Stimulated activated CD4-positive, alpha-beta T cell treated with anti-CD3 and anti-CD28 coated beads, Interleukin-2, amount 100 ng/mL, for 24 hours (primary cell): ENCODE measurements at regions not wholly inside any gene's neighbourhood (a gene's known extent, or its start where the extent isn't known, plus 50 kb on each side); places are given as distances from the start of the nearest gene placed in this dataset.
"Not testable (repeated sequence)": the region's sequence is repeated elsewhere in the genome, so short reads cannot be mapped to it uniquely, and the experiment has no call there.

Experiments
- DNase-seq, 2 donors: peaks; one replicate each; pipeline ENCODE4 v3.0.0-alpha.2; 2020

- not testable (repeated sequence) for DNase-seq
These were observed 83.2 kb downstream of the POTEB3 start for GRCh38 chr15:21357056-21357455.

GRCh38 chr15:21355944-21356343 lies 84.4 kb downstream of the POTEB3 start:
- DNase-seq = not testable (repeated sequence)

- not testable (repeated sequence) for DNase-seq
These were observed 85.7 kb downstream of the POTEB3 start for GRCh38 chr15:21354597-21354996.

GRCh38 chr15:21352670-21353318 lies 87.5 kb downstream of the POTEB3 start:
- not testable (repeated sequence) for DNase-seq

- DNase-seq = peak in 1 of 2 donors; percentile 9
These were observed 95.3 kb downstream of the POTEB3 start for GRCh38 chr15:21344960-21345359.

DNA sequence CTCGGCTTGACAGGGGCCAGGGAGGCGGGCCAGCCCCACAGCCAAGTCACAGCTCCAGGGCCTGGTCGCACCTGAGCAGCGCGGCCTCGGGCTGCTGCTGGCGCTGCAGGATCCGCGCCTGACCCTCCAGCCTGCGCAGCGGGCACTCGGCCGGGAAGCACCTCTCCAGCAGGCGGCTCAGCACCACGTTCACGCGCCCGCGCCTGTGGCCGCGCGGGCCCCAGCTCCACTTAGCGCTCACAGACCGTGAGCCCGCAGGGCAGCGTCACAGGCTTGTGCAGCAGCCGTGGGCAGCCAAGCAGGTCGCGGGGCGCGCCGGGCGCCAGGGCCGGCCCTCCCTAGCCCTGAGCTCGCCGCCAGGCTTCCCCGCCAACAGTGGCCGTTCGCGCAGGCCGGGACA lies 95.8 kb downstream of the POTEB3 start:
- not testable (repeated sequence) for DNase-seq

- not testable (repeated sequence) for DNase-seq
These were observed 103.3 kb downstream of the POTEB3 start for GRCh38 chr15:21337028-21337427.

DNA sequence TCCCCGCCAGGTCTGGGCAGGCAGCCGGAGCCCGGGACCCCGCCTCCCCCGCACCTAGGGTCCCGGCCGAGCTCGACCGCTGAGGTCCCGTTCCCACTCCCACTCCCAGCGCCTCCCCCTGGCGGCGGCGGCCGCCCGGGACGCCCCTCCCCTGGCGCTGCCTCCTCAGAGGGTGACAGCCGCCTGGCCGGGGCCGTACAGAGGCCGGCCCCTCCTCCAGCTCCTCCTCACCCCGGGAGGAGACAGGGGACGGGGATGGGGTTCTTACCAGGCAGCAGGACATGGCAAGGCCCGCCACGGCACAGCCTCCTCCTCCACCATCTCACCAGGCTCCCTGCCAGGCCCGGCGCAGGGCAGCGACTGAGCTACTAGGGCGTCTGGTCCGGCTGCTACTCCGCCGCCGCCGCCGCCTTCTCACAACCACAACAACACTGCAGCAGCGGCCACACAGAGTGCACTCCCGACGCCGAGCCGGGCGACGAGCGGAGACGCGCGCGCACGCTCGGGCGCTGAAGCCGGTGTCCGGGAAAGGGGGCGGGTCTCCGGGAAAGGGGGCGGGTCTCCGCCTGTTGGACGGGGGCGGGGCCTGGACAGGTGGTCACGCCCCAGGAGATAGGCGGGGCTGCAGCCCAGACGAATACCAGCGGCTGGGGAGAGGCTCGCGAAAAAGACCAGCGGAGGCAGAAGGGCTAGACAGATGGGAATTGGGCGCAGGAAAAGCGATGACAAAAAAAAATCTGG lies 115.4 kb downstream of the POTEB3 start:
- peak in 1 of 2 donors; percentile 65 for DNase-seq

- DNase-seq = not testable (repeated sequence)
These were observed 155.9 kb downstream of the POTEB3 start for GRCh38 chr15:21284353-21284752.

DNA sequence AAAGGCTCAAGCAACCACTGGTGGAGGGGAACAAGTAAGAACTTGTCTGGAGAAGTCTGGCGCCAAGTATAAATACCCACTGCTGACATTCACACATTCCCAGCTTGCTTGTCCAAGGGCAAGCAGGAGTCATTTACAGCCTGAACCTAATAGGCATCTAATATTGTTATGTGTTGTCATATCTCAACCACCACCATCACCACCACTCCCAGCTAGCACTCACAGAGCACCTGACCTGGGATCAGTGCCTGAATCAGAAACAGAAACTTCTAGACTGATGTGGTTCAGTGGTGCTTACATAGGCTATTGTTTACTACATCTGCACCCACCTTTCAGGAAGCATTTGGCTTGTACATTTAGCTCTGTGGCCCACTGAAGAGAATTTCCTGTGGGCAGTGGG lies 157.1 kb downstream of the POTEB3 start:
- DNase-seq = not testable (repeated sequence)

- not testable (repeated sequence) for DNase-seq
These were observed 160.0 kb downstream of the POTEB3 start for GRCh38 chr15:21280272-21280671.

DNA sequence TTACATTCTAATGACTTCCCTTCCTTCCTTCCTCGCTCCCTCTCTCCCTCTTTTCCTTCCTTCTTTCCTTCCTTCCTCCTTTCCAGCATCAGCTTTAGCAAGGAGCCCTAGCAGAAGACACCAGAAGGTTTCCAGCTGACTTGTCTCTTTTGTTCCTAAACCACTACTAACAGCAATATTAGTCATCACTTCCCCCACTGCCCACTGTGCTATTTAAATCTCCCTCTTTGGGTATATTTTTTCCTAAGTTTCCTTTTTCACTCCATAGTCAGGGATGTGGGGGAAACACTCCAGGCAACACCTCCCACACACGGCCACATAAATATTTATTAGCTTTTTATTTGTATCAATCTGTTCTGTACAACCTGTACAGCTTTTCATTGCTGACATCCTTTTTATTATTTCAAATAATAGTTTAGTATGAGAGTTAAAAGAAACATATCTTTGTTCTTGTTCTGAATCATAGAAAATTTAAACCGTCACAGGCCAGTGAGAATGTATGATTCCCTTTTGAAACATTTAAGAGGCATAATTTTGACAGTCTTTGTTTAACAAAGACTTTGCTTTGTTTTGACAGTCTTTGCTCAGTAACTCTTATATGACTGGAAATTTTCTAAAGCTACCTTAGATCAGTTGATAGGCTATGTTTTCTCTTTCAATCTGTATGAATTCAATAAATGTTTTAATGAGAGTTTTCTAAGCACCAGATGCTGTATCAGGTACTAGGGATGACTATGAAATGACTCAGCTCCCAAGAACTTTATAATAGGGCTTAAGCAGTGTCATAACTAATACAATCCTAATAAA lies 167.9 kb downstream of the POTEB3 start:
- not testable (repeated sequence) for DNase-seq

DNA sequence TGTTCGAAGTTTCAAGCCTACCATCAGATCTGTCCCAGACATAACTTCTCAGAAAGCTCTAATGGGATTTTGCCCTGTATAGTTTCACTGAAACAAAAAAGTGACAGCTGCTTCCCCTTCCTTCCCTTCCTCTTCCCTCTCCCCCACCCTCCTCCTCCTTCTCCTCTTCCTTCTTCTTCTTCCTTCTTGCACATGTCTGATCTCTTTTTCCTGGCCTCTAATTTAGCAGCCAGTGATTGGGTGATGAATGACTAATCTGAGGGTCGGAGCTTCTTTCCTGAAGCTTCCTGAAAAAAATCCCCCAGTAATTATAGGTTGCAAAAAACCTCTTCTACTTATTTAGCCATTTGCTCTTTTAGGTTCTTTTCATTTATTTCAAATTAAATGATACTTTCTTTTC lies 168.7 kb downstream of the POTEB3 start:
- no peak for DNase-seq

DNA sequence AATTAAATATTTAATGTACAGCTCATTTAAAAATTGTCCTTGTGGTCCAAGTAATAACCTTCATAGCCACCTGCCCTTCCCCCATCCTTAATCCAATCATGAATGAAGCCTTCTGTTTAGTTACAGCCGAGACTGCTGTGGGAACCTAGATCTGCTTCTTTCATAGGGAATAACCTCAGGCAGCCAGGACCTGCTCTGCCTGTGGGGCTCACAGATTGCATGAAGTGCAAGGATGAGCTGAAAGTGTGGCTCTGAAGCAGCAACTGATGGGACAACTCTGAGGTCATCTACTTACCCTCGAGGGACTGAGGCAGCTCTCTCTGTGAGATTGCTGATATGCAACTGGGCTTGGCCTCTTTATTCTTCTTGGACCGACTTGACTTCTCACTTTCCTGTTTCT lies 169.8 kb downstream of the POTEB3 start:
- no peak for DNase-seq

- not testable (repeated sequence) for DNase-seq
These were observed 170.6 kb downstream of the POTEB3 start for GRCh38 chr15:21269673-21270072.

DNA sequence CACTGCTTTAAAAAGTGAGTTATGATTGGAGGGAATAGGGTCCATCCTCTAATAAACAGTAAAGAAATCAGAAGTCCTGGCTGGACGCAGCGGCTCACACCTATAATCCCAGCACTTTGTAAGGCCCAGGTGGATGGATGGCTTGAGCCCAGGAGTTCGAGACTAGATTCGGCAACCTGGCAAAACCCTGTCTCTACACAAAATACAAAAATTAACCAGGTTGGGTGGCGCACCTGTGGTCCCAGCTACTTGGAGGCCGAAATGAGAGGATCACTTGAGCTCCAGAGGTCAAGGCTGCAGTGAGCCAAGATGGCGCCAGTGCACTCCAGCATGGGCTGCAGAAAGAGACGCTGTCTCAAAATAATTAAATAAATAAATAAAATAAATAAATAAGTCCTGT lies 171.2 kb downstream of the POTEB3 start:
- DNase-seq = no peak

DNA sequence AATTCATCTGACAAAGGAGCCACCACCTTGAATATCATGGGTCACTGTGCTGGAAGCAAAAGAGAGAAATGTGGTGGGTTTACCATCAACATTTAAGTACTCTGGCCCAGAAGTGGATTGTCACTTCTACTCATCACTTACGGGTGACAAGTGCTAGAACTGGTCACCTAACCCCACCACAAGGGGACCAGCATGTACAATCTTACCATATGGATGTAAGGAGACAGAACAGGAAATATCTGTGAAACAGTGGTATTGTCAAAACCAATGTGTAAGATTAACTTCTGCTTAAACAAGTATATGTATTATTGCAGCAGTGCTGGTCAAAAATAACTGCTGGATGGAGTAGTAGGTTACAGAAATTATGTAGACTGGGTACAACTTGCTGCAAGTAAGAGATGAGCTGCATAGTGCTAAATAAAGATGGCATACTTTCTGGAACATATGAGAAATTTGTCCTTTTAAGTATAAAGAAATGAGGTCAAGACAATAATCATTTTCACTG lies 171.8 kb downstream of the POTEB3 start:
- DNase-seq = no peak

DNA sequence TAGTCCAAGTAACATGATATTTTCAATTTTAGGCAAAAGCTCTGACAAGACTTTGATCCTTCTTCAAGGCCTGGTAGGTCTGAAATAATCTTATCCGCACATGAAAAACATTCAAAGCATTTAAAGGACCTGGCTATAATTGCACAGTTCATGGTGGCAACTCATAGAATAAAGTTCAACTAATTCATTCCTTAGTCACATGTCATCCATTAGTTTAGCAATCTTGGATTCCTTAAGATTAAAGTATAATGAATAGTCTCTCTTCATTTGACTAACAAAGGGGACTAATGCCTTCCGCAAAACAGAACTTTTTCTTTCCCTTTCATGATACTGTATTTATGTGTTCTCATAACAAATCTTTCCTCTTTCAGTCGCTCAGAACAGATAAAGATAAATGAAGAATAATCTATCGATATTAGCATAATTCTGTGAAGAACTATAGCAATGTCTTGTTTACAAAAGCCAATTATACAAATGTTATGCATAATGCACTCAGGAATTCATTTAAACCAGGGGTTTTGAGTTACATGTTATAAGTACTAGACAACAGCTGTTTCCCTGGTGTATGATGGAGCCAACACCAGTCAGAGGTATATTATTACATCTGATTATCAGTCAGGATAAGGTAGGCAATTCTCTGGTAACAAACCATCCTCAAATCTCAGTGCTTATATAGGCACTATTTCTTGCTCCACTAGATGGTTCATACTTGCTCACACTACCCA lies 172.5 kb downstream of the POTEB3 start:
- no peak for DNase-seq

- DNase-seq = no peak
These were observed 173.1 kb downstream of the POTEB3 start for GRCh38 chr15:21267226-21267625.

- DNase-seq = not testable (repeated sequence)
These were observed 174.7 kb downstream of the POTEB3 start for GRCh38 chr15:21265628-21266027.

DNA sequence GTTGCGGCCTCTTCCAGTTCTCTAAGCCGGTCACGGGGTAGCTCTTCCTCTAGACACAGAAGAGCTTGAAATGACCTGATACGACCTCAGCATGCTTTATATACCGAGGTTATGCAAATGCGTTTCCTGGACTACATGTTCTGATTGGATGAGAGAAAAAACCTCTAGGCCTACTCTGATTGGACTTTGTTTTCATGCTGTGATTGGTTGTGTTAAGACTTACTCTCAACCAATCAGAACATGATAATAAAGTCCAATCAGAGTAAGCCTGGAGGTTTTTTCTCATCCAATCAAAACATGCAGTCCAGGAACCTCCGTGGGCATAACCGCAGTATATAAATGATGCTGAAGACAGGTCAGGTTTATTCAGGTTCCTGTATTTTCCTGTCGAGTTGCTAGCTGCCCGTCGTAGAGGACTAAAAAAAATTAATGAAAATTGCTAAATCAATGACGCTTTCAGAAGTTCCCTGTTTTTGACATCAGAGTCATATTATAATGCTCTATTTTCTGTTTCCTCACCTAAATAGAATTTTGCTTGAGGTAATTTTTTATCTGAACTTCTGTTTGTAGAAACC lies 177.4 kb downstream of the POTEB3 start:
- DNase-seq = no peak
